MCF 10A (cell line): ENCODE measurements at regions not wholly inside any gene's neighbourhood (a gene's known extent, or its start where the extent isn't known, plus 50 kb on each side); places are given as distances from the start of the nearest gene placed in this dataset.

ENCODE experiments used
- BruUV-seq: library from RNA; stranded (reverse); fragments of 400-500 nt; replicated peaks from 2 replicates; lab custom pipeline; 2021; lab: Mats Ljungman, UMichigan
- CTCF ChIA-PET: fragments of 300-600 bp; sonication (Branson Sonifier 250); formaldehyde crosslinking; extraction: SDS; loops from one replicate; lab custom pipeline; 2021; ENCODE audit warnings: antibody characterized with exemption, inconsistent platforms; lab: Yijun Ruan, JAX
- POLR2A ChIA-PET: fragments of 300-600, 350-650 bp; sonication (Branson Sonifier 250); formaldehyde crosslinking; extraction: SDS; loops from one replicate; lab custom pipeline; 2020; ENCODE audit warnings: antibody characterized with exemption, inconsistent platforms; lab: Yijun Ruan, JAX
- DNase-seq: peaks from one replicate; pipeline ENCODE4 v3.0.0-alpha.2; 2018; ENCODE audit not compliant: unreplicated experiment
- H3K27ac Mint-ChIP-seq: one replicate; pipeline ENCODE4 v1.8.0; 2022; ENCODE audit warnings: mild to moderate bottlenecking, low read depth, mixed read lengths; ENCODE audit not compliant: unreplicated experiment
- H3K27me3 Mint-ChIP-seq: one replicate; pipeline ENCODE4 v1.8.0; 2022; ENCODE audit warnings: mixed read lengths; ENCODE audit not compliant: insufficient read depth, unreplicated experiment
- H3K36me3 Mint-ChIP-seq: one replicate; pipeline ENCODE4 v1.8.0; 2022; ENCODE audit warnings: mild to moderate bottlenecking, moderate library complexity, mixed read lengths; ENCODE audit not compliant: insufficient read depth, unreplicated experiment
- H3K4me1 Mint-ChIP-seq: one replicate; pipeline ENCODE4 v1.8.0; 2022; ENCODE audit warnings: mixed read lengths; ENCODE audit not compliant: insufficient read depth, unreplicated experiment
- H3K4me3 Mint-ChIP-seq: one replicate; pipeline ENCODE4 v1.8.0; 2022; ENCODE audit warnings: mild to moderate bottlenecking, moderate library complexity, mixed read lengths; ENCODE audit not compliant: unreplicated experiment
- H3K9me3 Mint-ChIP-seq: one replicate; pipeline ENCODE4 v1.8.0; 2022; ENCODE audit warnings: mixed read lengths; ENCODE audit not compliant: unreplicated experiment
- CTCF ChIP-seq: fragments of 200-600 bp; IDR thresholded peaks from one replicate; pipeline ENCODE4 v1.8.0; 2022; ENCODE audit warnings: antibody characterized with exemption, mild to moderate bottlenecking; ENCODE audit not compliant: unreplicated experiment
- intact Hi-C: fragments of 100-400 bp; cut with micrococcal nuclease; formaldehyde crosslinking; loops from 2 replicates; pipeline ENCODE4 v1.14.1; 2022

- ChIA-PET CTCF (interaction anchor here (0.6 to 1.6 kb wide), 3 partner anchors 13 to 137 kb away, joined by 3 to 4 read pairs (median 3); no protein-coding TSS in a partner anchor), POLR2A (no interaction called here)
- TF ChIP-seq CTCF: no peak
- no peaks in the 10 kb centered on the region for H3K4me1 Mint-ChIP-seq
- intact Hi-C loops: no loop called here
- H3K27me3 Mint-ChIP-seq: peaks cover 38% of the 10 kb centered on the region
- H3K9me3 Mint-ChIP-seq: no peaks in the 10 kb centered on the region
- no peak overlapping the region for H3K27ac Mint-ChIP-seq
- no peak overlapping the region for H3K4me3 Mint-ChIP-seq
- H3K36me3 Mint-ChIP-seq: no peaks in the 10 kb centered on the region
- BruUV-seq: no TSS peak
- peak; percentile 0 for DNase-seq
Measured at GRCh38 chr3:76021376-76021775, 236.0 kb upstream of the ZNF717 start.

GRCh38 chr3:76024640-76025039 is 239.3 kb upstream of the ZNF717 start:
- POLR2A ChIA-PET: no interaction called here
- Mint-ChIP-seq H3K4me3 (no peak overlapping the region), H3K9me3 (no peaks in the 10 kb centered on the region), H3K27me3 (peaks cover 18% of the 10 kb centered on the region), H3K4me1 (no peaks in the 10 kb centered on the region), H3K36me3 (no peaks in the 10 kb centered on the region), H3K27ac (no peak overlapping the region)
- no peak for DNase-seq
- BruUV-seq: no TSS peak
- intact Hi-C loops: loop anchor here (1.0 to 2.0 kb wide), 2 partner anchors 84 to 546 kb away; no protein-coding TSS in a partner anchor
- peak; percentile 31 for TF ChIP-seq CTCF
- CTCF ChIA-PET: interaction anchor here (0.6 to 2.2 kb wide), 4 partner anchors 20 to 1074 kb away, joined by 4 to 11 read pairs (median 6); no protein-coding TSS in a partner anchor

GRCh38 chr3:76025561-76025960 is 240.2 kb upstream of the ZNF717 start:
- H3K4me3 Mint-ChIP-seq: no peak overlapping the region
- H3K9me3 Mint-ChIP-seq: no peaks in the 10 kb centered on the region
- BruUV-seq: no TSS peak
- H3K36me3 Mint-ChIP-seq: no peaks in the 10 kb centered on the region
- POLR2A ChIA-PET: no interaction called here
- no peak overlapping the region for H3K27ac Mint-ChIP-seq
- intact Hi-C loops: loop anchor here (2.0 kb wide), 1 partner anchor 545 kb away; no protein-coding TSS in a partner anchor
- TF ChIP-seq CTCF: no peak
- H3K27me3 Mint-ChIP-seq: peaks cover 18% of the 10 kb centered on the region
- H3K4me1 Mint-ChIP-seq: no peaks in the 10 kb centered on the region
- CTCF ChIA-PET: interaction anchor here (1.5 to 2.2 kb wide), 3 partner anchors 9 to 81 kb away, joined by 5 to 11 read pairs (median 6); no protein-coding TSS in a partner anchor
- DNase-seq: no peak

GRCh38 chr3:76026379-76026778 is 241.0 kb upstream of the ZNF717 start:
- DNase-seq: no peak
- CTCF ChIA-PET: interaction anchor here (1.2 to 2.2 kb wide), 4 partner anchors 8 to 81 kb away, joined by 3 to 11 read pairs (median 6); no protein-coding TSS in a partner anchor
- Mint-ChIP-seq H3K4me1 (no peaks in the 10 kb centered on the region), H3K9me3 (no peaks in the 10 kb centered on the region), H3K27ac (no peak overlapping the region), H3K4me3 (no peak overlapping the region), H3K36me3 (no peaks in the 10 kb centered on the region), H3K27me3 (peaks cover 18% of the 10 kb centered on the region)
- POLR2A ChIA-PET: interaction anchor here (0.8 kb wide), 1 partner anchor 11 kb away, joined by 3 read pairs; no protein-coding TSS in a partner anchor
- intact Hi-C loops: no loop called here
- no peak for TF ChIP-seq CTCF
- BruUV-seq: no TSS peak
